ENCODE measurements at regions not wholly inside any gene's neighbourhood (a gene's known extent, or its start where the extent isn't known, plus 50 kb on each side); places are given as distances from the start of the nearest gene placed in this dataset.
A peak's percentile ranks its signal among the peaks of the same experiment; 100 is the strongest.

DNA sequence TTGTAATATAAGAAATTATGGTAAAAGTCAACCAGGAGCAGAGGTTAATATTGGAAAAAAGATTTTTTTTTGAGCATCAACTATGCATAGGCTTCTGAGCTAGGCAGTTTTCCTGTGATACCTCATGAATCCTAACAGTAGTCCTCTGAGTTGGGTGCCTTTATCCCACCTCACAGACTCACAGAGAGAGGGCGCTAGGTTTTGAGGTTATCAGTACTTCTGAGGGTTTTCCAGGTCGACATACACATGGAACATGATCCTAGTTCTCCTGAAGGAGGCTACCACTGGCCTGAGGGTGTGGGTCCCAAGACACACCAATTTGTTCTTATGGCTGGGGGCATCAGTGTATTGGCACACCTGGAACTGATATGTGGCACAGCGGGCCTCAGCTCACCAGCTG is 358.8 kb upstream of the JAG1 start:
- DNase-seq (ENCODE audit: low read depth in 2 of 2), result no peak

DNA sequence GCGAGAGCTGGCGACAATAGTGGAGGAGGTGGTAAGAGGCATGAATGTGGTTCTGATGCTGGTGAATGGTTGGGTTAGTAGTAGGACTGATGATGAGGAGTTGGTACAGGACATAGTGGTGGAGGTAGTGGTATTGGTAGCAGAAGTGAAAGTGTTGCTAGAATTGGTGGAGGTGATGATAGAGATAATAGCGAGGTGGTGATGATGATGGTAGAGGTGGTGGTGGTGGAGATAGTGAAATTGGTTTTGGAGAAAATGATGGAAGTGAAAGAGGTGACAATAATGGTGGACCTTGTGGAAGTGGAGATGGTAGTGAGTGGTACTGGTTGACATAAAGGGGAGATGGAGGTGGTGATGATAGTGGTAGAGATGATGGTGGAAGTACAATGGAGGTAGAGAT is 360.2 kb upstream of the JAG1 start:
- no peak for DNase-seq (ENCODE audit: low read depth in 2 of 2)

DNA sequence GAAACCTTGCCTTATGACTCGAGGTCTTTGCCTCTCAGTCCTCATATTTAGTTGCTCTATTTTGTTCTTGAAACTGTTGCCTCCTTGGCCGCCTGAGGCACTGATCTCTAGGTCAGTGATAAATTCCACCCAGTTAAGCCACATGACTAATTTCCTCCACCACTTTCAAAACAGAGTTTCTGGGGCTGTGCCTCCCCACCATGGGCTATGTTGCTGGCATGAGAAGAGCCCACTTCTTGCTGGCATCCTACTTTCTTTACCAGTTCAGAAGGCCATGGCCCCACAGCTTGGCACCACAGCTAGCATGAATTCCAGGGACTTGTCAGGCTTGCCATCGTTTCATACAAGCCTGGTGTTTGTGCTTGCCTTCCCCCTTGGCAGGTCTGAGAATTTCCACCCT is 361.4 kb upstream of the JAG1 start:
- no peak for DNase-seq (ENCODE audit: low read depth in 2 of 2)

DNA sequence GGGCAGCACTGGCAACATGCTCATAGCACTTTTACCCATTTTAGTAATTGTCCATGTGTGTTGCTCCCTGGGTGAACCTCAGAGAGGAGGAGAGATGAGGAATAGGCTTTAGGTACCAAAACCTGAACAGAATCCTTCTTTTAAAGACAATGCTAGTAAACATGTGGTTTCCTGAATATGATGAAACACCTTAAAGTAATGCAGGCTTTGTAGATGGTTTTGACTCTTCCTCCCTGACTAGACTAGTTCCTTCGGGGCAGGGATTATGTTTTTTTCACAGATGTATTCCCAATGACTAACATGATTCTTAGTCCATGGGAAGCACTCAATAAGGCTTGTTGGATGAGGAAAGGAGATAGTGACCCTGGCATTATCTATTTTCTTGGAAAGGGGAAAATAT is 367.6 kb upstream of the JAG1 start:
- DNase-seq (ENCODE audit: low read depth in 2 of 2), result no peak

DNA sequence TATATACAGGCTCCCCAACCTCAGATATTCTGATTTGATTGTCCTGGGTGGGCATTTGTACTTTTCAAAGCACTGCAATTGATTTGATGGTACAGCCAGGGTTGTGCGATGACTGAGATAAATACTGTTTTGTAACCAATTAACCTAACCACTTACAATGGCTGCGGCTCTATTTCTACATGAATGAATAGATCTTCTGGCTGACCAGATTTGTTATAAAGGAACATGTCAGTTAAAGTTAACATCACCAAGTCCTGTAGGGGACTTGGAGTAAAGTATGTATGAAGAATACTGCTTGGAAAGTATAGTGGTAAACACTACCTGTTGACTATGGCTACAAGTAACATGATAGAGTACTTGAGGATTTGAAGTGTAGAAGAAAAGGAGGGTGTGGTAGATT is 369.2 kb upstream of the JAG1 start:
- no peak for DNase-seq (ENCODE audit: low read depth in 2 of 2)

DNA sequence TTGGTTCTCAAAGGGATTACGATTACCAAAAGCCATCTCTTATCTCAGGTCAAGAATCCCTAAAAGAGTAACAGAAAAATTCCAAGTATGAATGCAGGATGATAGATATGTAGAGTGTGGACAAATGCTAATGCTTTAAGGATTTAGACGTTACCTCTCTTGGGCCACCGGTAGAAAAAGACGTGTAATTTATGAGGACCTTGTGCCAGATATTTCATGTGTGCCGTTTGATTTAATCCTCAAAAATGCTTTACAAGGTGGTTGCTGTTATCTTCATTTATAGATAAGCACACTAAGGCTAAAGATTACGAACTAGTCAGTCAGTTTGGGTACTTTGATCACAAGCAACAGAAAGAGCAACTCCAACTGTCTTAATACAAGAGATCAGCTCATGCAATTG is 370.8 kb upstream of the JAG1 start:
- no peak for DNase-seq (ENCODE audit: low read depth in 2 of 2)

DNA sequence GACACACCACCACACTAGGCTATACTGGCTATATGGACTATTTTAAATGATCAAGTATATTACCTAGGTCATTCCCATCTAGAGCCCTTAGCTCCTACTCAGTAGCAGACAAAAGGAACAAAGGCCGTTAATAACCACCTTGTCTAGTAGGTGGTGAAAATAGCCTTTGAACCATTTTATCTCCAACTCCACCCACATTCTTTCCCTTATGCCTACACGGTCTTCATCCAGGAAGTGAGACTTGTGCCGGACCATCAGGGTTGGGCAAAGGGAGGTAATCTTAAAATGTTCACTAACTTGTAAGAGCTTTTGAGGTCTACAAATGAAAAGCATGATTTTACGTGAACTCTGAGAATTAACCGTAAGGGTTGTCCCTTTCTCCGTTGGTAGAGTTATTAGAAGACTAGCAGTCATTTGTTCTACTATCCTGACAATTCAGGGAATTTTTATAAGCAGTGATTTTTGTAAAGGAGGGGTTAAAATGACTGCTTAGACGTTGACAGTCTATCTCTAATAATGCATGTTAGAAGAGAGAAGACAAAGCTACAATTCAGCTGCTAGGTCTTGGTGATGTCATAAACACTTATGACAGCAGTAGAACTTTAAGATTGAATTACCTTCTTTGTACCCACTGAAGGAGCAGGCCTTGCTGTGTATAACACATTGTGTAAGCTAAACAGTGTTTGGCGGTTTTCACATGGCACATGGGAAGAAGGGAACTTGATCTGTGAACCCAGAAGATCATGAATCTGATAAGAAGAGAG is 371.8 kb upstream of the JAG1 start:
- DNase-seq (ENCODE audit: low read depth in 2 of 2), result no peak

DNA sequence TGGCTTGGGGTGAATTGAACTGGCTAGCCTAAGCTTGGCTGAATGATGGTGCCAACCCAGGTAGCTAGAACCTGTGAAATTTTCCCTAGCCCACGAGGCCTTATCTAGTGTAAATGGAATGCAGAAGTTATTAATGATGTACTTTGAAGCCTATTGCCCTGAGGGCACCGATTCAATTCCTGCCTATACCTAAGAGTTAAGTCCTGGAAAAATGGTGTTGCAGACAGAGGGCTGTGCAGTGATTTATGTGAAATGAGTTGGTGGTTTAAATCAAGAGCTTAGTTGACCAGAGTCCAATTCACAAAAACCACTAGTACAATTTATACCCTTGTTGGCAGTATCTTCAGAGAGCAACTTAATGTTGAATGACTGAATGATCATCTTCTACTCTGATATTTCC is 373.8 kb upstream of the JAG1 start:
- no peak for DNase-seq (ENCODE audit: low read depth in 2 of 2)

DNA sequence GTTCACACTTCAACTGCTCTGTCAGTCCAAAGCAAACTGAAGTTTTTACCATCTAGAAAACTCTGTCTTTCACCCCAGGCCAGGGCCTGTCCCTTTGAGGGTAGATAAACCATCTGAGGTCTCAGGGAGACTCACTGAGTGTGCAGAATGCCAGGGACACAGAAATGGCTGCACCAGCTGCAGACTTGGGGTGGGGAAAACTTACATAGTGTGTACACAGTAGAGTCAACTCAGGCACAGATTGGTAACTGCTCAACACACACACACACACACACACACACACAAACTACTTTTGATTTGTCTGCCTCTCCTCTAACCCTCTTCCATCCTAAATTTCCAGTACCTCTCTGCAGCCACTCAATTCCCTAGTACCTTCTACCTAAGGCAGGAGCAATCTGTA is 374.9 kb upstream of the JAG1 start:
- DNase-seq (ENCODE audit: low read depth in 2 of 2), result no peak

DNA sequence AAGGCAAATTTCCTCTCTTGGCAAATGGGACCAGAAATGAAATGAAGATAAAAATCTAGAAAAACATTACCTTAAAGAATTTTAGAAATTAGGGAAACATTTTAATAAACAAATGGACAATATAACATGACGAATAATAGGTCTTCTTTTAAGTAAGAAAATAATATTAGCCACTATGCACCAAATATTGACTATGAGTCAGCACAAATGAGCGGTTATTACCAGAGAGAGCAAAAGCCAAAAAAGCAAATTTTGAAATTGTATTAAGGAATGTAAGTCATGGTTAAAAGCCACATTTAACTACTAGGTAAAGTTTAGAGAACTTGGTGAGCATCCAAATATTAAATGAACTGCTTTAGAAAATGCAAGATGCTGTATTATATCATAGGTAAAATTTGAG is 376.6 kb upstream of the JAG1 start:
- no peak for DNase-seq (ENCODE audit: low read depth in 2 of 2)

DNA sequence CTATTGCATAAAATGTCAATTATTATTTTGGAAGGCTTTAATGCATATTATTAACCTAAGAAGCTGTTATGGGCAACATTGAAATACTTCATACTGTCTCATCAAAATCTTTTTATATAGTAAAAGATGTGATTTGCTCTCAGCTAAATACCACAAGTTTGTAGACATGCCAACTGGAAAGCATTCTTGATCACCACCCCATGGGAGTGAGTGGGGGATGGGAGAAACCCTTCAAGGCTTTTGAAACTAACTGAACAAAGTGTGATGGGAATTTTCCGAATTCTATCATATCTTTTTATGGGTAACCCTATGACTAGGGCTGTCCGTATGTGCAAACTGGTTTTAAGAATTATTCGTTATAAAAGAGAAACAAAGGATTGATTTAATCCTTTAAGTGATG is 377.3 kb upstream of the JAG1 start:
- DNase-seq (ENCODE audit: low read depth in 2 of 2), result no peak

DNA sequence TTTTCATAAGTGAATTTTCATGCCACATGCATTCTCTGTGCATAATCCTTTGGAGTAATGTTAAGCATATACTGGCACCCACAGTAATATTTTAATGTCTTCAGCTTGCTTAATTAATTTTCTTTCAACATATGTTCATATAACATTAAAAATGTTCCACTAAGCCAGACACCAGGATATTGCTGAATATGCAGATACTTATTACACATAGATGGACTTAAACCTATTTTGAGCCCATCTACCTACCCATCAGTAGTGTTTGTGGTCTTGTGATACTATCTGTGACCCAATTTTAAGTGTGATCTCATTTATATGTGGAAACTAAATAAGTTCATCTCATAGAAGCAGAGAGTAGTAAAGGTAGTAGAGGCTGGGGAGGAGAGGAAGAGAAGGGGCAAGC is 379.5 kb upstream of the JAG1 start:
- DNase-seq (ENCODE audit: low read depth in 2 of 2), result no peak

DNA sequence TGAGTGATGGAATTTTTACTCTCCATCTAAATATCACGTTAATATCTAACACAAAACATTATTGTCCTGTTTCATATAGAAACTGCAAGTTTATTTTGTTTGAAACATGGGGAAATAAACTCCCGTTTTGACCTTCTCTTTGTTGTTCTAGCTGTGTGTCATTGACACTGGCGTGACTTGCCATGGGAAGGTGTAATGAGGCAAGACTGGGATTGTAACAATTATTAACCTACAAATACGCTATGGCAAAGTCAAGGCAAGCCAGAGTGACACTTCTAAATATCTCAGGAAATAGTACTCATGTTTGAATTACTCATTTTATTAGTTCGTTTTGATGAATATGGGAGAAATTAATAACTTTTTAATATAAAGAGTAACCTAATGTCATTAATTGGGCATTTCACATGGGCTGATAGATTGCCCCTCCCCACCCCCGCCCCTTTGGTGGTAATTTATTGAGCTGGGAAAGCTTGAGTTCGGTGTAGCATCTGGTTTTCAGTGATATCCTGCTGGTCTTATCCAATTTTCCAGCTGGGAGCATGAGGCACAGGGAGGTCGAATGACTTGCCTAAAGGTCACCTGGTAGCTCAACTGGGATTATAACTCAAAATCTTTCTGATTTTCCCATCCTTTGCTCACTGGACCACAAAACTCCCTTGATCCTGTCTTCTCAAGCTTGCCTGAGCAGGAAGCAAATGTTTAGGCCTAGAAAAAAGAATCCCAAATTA is 380.6 kb upstream of the JAG1 start:
- DNase-seq (ENCODE audit: low read depth in 2 of 2), result no peak

DNA sequence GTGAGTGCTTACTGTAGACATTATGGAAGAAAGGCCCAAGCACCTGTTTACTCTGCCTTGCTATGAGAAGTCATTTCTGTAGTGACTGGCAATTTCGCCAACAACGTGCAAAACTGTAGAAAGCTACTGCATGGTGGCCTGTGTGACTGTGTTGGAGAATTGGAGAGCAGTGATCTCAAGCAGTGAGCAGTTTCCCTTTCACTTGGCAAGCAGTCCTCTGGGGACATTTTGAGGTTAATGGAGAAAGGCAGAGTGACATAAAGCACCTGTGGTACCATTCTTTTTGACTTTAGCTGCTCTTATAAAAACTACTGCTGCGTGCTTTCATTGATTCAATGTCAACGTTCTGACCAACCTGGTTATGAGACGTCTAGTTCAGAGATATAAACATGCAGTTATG is 382.6 kb upstream of the JAG1 start:
- no peak for DNase-seq (ENCODE audit: low read depth in 2 of 2)

DNA sequence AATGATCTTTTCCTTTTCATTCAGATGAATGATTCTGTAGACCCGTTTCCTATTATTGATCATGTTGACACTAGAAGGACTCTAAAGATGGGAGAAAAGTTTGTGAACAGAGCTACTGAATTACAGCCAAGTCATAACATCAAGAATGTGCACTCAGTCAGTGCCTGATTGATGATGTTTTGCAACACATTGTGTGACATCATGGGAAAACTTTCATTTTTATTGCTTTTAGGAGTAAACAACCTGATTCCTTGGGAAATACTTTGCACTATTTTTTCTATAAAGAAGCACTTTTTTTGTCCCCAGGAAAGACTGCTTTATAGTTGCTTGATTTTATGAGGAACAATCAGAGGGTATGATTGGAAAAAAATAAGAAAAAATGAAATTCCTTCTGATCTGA is 383.8 kb upstream of the JAG1 start:
- DNase-seq (ENCODE audit: low read depth in 2 of 2), result no peak

DNA sequence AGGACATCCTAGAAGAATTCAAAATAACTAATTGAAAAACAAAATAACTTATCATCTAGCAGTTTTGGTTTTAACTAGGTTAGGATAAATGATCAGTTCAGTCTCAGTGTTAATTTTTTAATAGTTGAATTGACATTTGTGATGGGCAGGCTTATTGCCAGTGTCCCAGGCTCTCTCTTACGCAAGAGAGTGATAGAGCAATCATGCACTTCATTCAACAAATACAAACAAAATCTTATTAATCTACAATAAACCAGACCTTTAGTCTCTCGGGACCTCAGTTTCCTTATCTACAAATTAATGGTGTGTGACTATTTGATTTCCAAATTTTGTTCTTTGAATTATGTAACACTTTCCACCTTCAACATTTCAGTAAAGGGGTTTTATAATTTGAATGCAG is 385.9 kb upstream of the JAG1 start:
- DNase-seq (ENCODE audit: low read depth in 2 of 2), result no peak

DNA sequence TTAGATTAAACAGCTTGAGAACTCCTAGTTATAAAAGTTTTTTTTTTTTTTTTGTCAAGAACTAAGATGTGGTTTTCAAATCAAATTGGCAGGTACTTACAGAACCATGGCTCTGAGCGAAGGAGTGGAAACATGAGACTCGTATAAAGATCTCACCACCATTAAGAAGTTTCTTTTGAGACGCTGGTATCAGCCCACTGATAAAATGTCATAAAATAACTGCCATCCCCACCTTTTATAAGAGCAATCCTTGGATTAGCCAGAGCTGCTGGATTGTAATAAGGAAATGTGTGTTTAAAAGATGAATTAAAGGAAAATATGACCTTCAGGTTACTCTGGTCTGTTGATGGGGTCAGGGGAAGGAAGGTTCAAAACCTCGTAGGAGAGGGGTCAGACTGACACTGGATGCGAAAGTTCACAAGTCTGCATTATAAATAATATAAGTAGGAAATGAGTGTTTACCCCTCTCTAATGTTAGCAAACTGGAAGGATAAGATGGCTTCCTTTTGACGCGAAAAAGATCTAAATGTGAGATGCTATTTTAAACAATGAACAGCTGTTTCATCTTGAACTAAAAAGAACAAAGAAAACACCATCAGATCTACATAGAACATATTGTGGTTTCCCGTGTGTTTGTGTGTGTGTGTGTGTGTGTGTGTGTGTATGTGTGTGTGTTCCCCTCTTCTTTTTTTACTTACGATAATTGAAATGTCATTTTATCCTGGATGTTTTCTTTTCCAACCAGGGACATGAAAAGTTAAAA is 386.8 kb upstream of the JAG1 start:
- peak in 1 of 2 donors; percentile 8 for DNase-seq (ENCODE audit: low read depth in 2 of 2)

DNA sequence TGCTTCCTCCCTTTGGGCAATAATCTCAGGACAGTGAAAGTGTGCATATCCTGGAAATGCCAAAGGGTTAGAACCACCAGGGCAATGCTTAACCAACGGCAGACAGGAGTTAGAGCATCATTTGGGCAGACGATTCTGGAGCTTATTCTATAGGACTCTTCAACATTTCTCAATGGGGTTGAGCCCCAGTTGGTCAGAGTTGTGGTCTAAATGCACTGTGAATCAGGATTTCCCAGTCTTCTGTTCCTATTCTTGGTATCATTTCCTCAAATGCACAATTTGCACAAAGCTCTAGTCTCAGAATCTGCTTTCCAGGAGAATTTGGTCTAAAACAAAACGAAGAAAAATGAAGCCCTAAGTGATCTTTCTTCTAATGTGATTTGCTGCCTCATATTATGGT is 389.6 kb upstream of the JAG1 start:
- DNase-seq (ENCODE audit: low read depth in 2 of 2), result no peak

DNA sequence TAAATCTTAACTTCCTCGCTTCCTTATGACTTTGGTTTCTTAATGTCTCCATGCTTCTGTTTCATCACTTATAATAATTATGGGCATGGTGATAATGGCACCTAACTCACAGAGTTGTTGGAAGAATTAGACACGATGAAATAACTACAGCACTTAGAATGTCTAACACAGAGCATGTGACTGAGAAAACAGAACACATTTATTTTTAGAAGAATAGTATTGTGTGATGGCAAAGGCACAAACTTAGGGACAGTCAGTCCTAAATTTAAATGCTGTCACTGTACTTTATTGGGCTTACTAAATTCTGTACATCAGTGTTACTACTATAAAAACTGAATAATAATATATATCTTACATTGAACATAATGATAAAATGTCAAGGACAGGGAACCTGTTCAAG is 391.1 kb upstream of the JAG1 start:
- DNase-seq (ENCODE audit: low read depth in 2 of 2), result no peak

DNA sequence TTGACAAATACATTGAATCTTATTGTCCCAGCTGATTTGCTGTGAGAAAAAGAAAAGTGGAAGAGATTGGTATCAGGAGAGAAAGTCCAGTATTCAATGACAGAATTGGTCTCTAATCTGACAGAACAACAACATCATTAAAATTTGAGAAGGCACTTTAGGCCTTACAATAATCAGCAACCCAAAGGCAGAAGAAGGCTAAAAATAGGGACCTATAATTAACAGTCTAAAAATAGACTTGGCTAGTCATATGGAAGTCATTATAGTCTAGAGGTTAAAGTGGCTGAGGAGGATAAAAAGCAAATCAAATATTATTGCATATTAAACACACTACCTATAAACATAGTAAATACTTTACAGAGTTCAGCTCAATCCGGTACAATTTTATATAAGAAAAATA is 393.6 kb upstream of the JAG1 start:
- DNase-seq (ENCODE audit: low read depth in 2 of 2), result no peak

DNA sequence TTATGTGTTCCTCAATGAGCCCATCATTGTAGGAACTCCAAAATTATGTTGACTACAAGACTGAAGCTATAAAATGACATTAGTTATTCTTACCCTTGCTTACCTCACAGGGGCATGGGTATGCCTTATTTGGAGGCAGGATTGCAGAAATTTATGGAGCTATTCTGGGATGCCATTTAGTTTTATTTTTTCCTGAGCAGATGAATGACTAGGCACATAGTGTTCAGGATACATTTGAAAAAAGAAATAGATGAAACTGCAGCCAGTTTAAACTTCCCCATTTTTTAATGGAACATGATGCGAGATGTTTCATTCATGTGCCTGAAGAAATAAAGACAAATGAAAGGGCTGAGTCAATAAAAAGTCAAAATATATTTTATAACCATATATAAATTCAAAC is 399.2 kb upstream of the JAG1 start:
- no peak for DNase-seq (ENCODE audit: low read depth in 2 of 2)

DNA sequence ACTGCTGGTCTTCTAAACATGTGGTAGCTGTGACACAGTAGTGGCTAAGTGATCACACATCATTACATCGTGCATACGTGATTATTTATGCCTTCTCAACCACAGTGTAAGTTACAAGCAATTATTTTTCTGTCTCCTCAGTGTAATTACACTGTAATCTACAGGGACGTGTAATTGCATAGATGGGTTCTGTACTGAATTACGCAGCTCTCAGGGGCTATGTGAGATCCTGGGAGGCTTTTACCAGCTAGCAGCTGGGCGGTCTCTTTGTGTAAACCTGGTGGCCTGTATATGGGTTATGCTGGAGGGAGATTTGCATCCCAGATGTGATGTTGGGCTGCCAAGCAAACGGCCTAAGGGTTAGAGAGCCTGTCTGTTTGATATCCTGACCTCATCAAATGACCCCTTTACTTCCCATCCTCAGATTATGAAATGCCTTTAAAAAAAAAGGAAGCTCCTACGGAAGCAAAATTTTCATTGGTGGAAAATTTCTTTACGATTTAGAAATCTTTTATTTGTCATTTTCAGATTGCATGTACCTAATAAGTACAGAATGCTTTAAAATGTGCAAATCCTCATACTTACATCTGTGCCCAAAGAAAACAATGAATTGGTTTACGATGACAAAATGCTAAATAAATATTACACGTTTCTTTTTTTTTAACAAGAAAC is 402.8 kb upstream of the JAG1 start:
- no peak for DNase-seq (ENCODE audit: low read depth in 2 of 2)
